Fibroblast of upper back skin (primary cell): ENCODE measurements at regions not wholly inside any gene's neighbourhood (a gene's known extent, or its start where the extent isn't known, plus 50 kb on each side); places are given as distances from the start of the nearest gene placed in this dataset.

Experiments used
- DNase-seq: peaks from one replicate; pipeline ENCODE4 v3.0.0-alpha.2; 2013

- no peak for DNase-seq
Observed at GRCh38 chr12:127300075-127300474, 966.9 kb upstream of the TMEM132C start.

DNA sequence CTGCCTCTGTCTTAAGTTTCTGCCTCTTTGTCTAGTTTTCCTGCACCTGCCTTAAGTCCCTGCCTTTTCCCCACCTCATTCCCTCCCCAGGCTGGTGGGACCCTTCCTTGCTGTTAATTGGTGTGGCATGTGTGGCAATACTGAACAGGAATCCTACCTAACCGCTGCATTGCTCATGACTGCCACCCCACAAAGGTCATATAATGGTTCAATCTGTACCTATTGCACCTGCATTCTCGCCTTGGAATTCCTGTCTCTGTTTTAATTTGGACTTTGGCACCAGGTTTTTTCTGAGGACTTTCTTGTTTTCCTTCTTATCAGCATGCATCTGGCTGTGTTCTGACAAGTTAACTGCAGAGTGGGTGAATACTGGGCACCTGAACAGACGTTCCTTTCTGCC, 966.2 kb upstream of the TMEM132C start:
- no peak for DNase-seq

GRCh38 chr12:127301876-127302275, 965.1 kb upstream of the TMEM132C start:
- no peak for DNase-seq

- no peak for DNase-seq
Observed at GRCh38 chr12:127304751-127305725, 961.9 kb upstream of the TMEM132C start.

- DNase-seq, result peak; percentile 3
Observed at GRCh38 chr12:127306604-127307215, 960.3 kb upstream of the TMEM132C start.

- DNase-seq, result no peak
Observed at GRCh38 chr12:127307528-127307927, 959.4 kb upstream of the TMEM132C start.

- no peak for DNase-seq
Observed at GRCh38 chr12:127308148-127308547, 958.8 kb upstream of the TMEM132C start.

GRCh38 chr12:127310548-127310947, 956.4 kb upstream of the TMEM132C start:
- no peak for DNase-seq

DNA sequence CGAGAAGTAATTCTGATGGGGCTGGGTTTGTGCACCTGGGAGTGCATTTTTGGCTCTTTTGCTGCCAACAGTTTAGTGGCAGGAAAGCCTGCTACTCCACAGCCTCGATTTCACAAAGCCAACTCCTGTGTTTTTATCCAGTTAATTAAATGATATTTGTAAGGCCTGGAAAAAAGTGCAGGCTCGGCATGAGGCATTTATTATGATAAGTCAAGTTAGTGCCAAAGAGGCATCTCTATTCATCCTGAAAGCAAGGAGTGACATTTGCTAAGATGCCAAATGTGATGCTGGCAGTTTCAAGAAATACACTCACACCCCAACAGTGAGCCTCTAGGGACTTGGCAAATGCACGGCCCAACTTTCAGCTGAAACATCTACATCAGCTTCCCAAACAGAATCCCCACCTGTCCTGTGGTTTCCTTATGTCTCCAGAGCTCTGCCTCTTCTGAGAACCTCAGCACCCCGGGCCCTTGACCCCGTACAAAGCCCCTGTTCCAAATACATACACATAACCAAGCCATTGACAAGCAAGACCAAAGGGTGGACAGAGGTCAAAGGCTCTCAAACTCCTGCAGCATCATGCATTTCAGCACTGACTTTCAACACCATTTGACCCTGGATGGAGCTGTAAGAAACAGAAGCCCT, 955.1 kb upstream of the TMEM132C start:
- DNase-seq, result no peak

- no peak for DNase-seq
Observed at GRCh38 chr12:127324681-127325080, 942.3 kb upstream of the TMEM132C start.

DNA sequence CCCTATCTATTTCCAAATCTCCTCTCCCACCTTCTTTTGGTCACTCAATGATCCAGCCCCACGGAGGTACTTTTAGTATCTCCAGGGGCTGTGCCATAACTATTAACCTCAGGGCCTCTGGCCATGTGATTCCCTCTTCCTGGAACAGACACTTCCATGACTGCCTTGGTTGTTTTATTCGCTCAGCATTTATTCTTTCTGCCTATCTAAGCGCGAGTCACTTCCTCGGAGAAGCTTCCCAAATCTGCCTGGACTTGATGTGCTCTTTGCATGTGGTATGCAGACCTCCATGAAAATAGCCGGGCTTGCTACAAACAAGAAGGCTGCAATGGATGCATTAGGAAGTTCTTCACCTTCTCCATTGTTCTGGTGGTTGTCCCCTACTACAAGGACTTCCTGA, 939.0 kb upstream of the TMEM132C start:
- DNase-seq, result no peak

GRCh38 chr12:127328867-127329266, 938.1 kb upstream of the TMEM132C start:
- DNase-seq, result no peak

DNA sequence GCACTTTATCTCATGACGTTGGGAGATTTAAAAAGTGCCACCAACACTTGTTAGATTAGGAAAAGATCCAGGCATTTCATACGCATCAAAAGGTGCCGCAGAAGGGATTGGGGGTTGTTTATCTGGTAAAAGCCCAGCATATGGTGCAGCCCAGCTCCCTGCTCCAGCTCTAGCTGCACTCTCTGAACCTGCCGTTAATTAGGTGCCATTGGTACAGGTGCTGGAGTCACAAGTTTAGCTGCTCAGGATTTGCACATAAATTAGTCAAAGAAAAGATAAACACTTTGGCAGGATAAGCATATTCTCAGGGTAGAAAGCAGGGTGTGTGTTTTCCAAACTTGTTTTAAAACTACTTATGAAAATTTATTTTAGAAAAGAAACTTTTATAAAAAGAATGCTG, 932.6 kb upstream of the TMEM132C start:
- DNase-seq, result no peak

- DNase-seq, result no peak
Observed at GRCh38 chr12:127334912-127335644, 931.9 kb upstream of the TMEM132C start.

DNA sequence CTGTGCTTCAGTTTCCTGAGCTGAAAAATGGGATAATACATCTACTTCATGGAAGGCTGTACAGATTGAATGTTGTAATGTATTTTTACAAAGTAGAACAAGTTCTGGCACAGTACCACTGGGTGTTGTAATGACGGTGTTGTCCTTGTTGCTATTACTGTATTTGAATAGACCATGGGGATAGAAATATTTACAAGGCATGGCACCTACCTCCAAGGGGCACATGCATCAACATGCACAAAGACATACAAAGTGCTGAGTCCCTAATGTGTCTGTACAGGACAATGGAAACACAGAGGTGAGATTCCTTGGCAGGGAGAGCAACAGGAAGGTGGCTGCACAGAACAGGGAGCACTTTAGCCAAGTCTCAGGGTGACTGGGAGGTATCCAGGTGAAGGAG, 930.6 kb upstream of the TMEM132C start:
- no peak for DNase-seq

DNA sequence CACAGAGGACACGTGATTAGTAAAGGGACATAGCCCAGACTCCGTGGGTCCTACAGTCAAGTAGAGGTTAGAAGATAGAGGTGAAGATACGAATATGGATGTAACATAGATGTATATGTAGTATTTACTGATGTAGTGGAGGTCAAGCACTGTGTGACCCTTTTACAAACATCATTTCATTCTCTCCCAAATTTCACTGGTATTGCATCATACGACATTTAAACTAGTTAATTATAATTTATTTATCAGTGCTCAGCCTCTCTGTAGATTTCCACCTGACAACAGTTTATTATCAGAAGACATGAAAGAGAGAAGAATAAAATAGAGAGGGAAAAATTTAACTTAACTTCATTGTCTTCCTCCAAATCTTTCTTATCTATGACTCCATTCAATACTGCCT, 927.9 kb upstream of the TMEM132C start:
- no peak for DNase-seq

DNA sequence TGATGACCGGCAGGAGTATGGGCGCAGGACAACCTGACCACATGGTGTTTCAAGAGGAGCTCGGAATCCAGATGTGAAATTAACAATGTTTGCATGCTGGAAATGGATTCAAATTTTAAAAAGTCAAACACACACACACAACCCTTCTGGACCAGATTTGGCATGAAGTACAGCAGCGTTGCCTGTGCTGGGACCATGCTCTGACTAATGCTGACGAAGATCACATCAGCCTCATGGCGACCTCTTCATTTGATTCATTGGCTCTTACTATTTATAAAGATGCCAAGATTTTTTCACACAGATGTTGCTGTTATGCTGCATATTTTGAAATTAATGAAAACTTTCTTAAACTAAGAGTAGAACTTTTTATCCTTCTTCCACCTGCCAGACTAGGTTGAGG, 926.6 kb upstream of the TMEM132C start:
- DNase-seq, result no peak

DNA sequence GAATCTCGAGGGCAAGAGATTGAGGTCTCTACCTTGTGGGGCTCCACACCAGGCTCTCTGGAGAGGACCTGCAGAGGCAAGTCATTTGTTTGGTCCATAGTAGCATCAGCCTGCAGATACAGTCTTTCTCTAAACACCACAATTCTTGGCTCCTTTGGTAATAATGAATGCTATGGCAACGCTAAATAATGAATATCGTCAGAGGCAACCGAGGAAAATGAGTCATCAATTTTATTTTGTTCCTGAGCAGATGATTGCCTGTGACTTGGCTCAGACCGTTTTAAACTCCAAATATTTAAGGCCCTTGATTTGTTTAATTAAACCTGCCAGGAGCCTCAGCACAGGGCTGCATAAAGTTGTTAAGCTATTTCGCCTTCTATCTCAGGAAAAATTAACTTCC, 924.1 kb upstream of the TMEM132C start:
- DNase-seq, result no peak

GRCh38 chr12:127343940-127344339, 923.0 kb upstream of the TMEM132C start:
- DNase-seq, result no peak

DNA sequence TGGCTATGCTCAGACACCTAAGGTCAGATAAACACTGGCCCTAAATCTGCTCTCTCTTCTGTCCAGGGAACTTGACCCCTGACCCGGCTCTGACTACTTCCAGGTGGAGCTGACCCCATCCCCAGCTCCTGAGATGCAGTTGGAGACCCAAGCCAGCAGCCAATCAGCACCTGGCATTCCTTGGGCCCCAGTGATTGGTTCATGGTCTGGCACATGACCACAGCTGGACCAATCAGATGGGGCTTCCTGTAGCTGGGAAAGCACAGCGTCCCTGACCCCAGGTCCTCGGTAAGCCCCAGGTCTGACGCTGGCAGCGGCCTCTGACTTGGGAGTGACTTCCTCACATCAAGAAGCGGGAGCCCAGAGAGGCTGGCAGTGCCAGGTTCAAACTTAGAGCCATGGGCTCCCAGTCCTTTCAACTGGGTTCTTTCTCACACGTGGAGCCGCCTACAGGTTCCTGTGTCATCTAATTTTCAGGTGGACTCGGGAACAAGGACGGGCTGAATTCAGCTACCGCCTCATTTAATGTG, 915.4 kb upstream of the TMEM132C start:
- DNase-seq, result no peak

DNA sequence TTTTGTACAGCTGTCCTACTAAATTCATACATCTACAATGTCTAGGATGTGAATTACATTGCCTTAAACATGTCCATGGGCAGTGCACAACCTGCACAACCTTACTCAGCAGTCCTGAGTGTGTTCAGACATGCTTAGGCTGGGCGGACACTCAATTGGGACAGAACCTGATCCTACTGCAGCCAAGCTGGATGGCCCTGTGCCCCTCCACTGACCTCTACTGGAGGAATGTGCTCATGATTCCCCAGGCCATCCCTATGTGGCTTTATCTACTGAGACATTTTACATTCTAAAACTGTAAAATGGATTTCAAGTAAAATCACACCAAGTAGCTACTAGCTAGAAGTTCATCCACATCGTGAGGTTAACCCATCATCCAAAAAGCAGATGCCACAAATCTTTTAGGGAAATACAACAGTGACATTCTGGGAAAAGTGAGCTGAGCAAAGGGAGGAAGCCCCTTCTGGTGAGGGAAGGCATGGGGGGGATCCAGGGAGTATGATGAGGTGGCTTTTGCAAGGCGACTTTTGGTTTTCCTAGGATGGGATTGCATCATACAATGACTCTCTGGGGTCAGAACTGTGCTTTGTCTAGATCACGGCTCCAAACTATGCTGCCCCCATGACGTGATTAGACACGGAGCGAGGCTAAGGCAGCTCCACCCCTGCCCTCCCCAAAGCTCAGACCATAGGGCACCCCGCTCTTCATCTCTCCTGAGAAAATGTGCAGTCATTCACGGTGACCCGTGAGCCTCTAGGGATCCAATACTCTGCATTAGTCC, 911.7 kb upstream of the TMEM132C start:
- peak; percentile 7 for DNase-seq

DNA sequence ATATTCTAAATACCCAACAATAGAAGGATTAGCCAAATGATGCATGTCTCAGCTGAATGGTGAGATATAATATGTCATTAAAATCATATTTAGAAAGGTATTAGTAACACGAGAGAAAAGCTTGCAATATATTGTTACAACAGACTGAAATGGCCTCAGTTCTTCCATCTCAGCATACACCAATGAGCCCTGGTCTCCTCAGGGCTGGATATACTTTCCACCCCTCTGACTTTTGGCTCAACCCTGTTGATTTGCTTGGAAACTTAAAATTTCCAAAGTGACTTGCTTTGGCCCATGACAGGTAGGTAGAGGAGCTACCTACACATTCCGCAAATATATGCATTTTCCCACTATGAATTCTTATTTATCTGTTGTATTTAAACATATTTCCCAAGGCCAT, 908.1 kb upstream of the TMEM132C start:
- DNase-seq, result no peak
